GM12878 (cell line): ENCODE measurements at regions not wholly inside any gene's neighbourhood (a gene's known extent, or its start where the extent isn't known, plus 50 kb on each side); places are given as distances from the start of the nearest gene placed in this dataset.

ENCODE experiments used
- ATAC-seq: fragments of 200-7000 bp; cut with Tn5 transposase; 3 replicates; pipeline ENCODE4 v1.9.1; 2020; ENCODE audit warnings: mild to moderate bottlenecking, moderate library complexity
- BruUV-seq: library from RNA; stranded (reverse); fragments of 400-500 nt; replicated peaks from 2 replicates; lab custom pipeline; 2021; lab: Mats Ljungman, UMichigan
- CTCF ChIA-PET: fragments of 300-600 bp; sonication (Branson Sonifier 250); formaldehyde crosslinking; extraction: SDS; loops from one replicate; lab custom pipeline; 2021; ENCODE audit warnings: inconsistent platforms; lab: Yijun Ruan, JAX
- POLR2A ChIA-PET: fragments of 350-600 bp; formaldehyde crosslinking; extraction: SDS; loops from one replicate; lab custom pipeline; 2021; ENCODE audit warnings: inconsistent platforms; lab: Charles Lee
- RAD21 ChIA-PET: fragments of 300-600 bp; sonication (Branson Sonifier 250); formaldehyde crosslinking; loops from one replicate; lab custom pipeline; 2023; ENCODE audit warnings: antibody characterized with exemption; ENCODE audit not compliant: unreplicated experiment; lab: Charles Lee
- SMC1A ChIA-PET: fragments of 300-600 bp; sonication (Branson Sonifier 250); formaldehyde crosslinking; loops from one replicate; lab custom pipeline; 2023; ENCODE audit not compliant: unreplicated experiment, uncharacterized antibody; lab: Charles Lee
- DNase-seq: peaks from one replicate; pipeline ENCODE4 v3.0.0-alpha.2; 2011; ENCODE audit warnings: low read depth, low spot score
- FAIRE-seq: peaks from 3 replicates; lab custom pipeline; 2011; peaks lifted over from hg19 to GRCh38; lab: Jason Lieb, UNC
- H2AFZ ChIP-seq: 2 replicates; pipeline ENCODE4 v1.6.0; 2011; ENCODE audit warnings: low read depth, low read length, control low read depth; ENCODE audit not compliant: control insufficient read depth
- H3K27ac ChIP-seq: 2 replicates; pipeline ENCODE4 v1.5.1; 2011; ENCODE audit warnings: control low read depth; ENCODE audit not compliant: control insufficient read depth, insufficient read depth
- H3K27me3 ChIP-seq, 2 experiments: replicated peaks in 1 of 2; 2 replicates each; pipeline versions ENCODE4 v1.6.0 to v1.6.1; 2011; ENCODE audit warnings: low read length in 1 of 2; ENCODE audit not compliant: control insufficient read depth in 2 of 2, insufficient read depth in 2 of 2
- H3K36me3 ChIP-seq, 2 experiments: 2 replicates each; pipeline ENCODE4 v1.5.1; 2011; ENCODE audit warnings: low read length in 1 of 2; ENCODE audit not compliant: control insufficient read depth in 2 of 2, insufficient read depth in 2 of 2
- H3K4me1 ChIP-seq: 2 replicates; pipeline ENCODE4 v1.6.1; 2011; ENCODE audit warnings: mild to moderate bottlenecking, low read length, moderate library complexity, mixed read lengths; ENCODE audit not compliant: control insufficient read depth, insufficient read depth
- H3K4me2 ChIP-seq: 2 replicates; pipeline ENCODE4 v1.6.0; 2011; ENCODE audit warnings: control low read depth; ENCODE audit not compliant: control insufficient read depth, insufficient read depth
- H3K4me3 ChIP-seq: fragments of 200-600 bp; sonication (generic); 2 replicates; pipeline ENCODE4 v1.5.1; 2016
- H3K79me2 ChIP-seq: 2 replicates; pipeline ENCODE4 v1.6.0; 2011; ENCODE audit warnings: low read length; ENCODE audit not compliant: control insufficient read depth, insufficient read depth
- H3K9ac ChIP-seq: 2 replicates; pipeline ENCODE4 v1.8.0; 2011; ENCODE audit warnings: low read length, control low read depth, mixed read lengths; ENCODE audit not compliant: control insufficient read depth, insufficient read depth
- H3K9me3 ChIP-seq: replicated peaks from 3 replicates; pipeline ENCODE4 v1.5.1; 2011; ENCODE audit warnings: mild to moderate bottlenecking, low read length; ENCODE audit not compliant: control insufficient read depth, insufficient read depth
- H4K20me1 ChIP-seq: 2 replicates; pipeline ENCODE4 v1.6.0; 2011; ENCODE audit not compliant: control insufficient read depth, insufficient read depth
- EGR1 ChIP-seq, 2 experiments: IDR thresholded peaks; 1 replicate in 1 of 2; 2 replicates in 1 of 2; pipeline ENCODE4 v1.6.1; 2011 to 2012; ENCODE audit warnings: low read depth in 2 of 2, low read length in 2 of 2, borderline replicate concordance in 1 of 2, mild to moderate bottlenecking in 1 of 2, moderate library complexity in 1 of 2
- GATAD2B ChIP-seq: fragments of 450-650 bp; conservative IDR thresholded peaks from 2 replicates; pipeline ENCODE4 v1.6.1; 2017; ENCODE audit warnings: low read depth, mild to moderate bottlenecking, moderate library complexity
- IRF3 ChIP-seq: fragments of 450-650 bp; IDR thresholded peaks from 2 replicates; pipeline ENCODE4 v1.6.1; 2014; ENCODE audit warnings: mild to moderate bottlenecking
- KDM1A ChIP-seq: fragments of 200-600 bp; sonication (generic); IDR thresholded peaks from 2 replicates; pipeline ENCODE4 v1.6.1; 2016; ENCODE audit warnings: borderline replicate concordance
- MEF2B ChIP-seq: fragments of 450-650 bp; IDR thresholded peaks from 2 replicates; pipeline ENCODE4 v1.6.1; 2018; ENCODE audit warnings: mild to moderate bottlenecking, moderate library complexity; ENCODE audit not compliant: partially characterized antibody, poor library complexity, severe bottlenecking
- MTA3 ChIP-seq: IDR thresholded peaks from 2 replicates; pipeline ENCODE4 v1.6.1; 2012; ENCODE audit warnings: low read length, inconsistent platforms, borderline replicate concordance
- MYB ChIP-seq: fragments of 150-350 bp; IDR thresholded peaks from 2 replicates; pipeline ENCODE4 v1.6.1; 2014; ENCODE audit warnings: mild to moderate bottlenecking, low read depth, low read length, borderline replicate concordance
- MYC ChIP-seq: IDR thresholded peaks from 2 replicates; pipeline ENCODE4 v1.6.1; 2011; ENCODE audit warnings: mild to moderate bottlenecking, low read length, moderate library complexity, inconsistent platforms; ENCODE audit not compliant: insufficient read depth, insufficient replicate concordance, insufficient read length, severe bottlenecking
- NR2C1 ChIP-seq: fragments of 450-650 bp; IDR thresholded peaks from 2 replicates; pipeline ENCODE4 v1.6.1; 2017; ENCODE audit warnings: antibody characterized with exemption, mild to moderate bottlenecking, moderate library complexity
- SKIL ChIP-seq: fragments of 450-650 bp; IDR thresholded peaks from 2 replicates; pipeline ENCODE4 v1.6.1; 2017; ENCODE audit warnings: mild to moderate bottlenecking, low read depth, inconsistent platforms; ENCODE audit not compliant: poor library complexity, severe bottlenecking
- STAT3 ChIP-seq: IDR thresholded peaks from 2 replicates; pipeline ENCODE4 v1.6.1; 2011; ENCODE audit warnings: low read depth, low read length, improper control_type of control experiment
- YY1 ChIP-seq: IDR thresholded peaks from 2 replicates; pipeline ENCODE4 v1.6.1; 2011; ENCODE audit warnings: low read depth, mild to moderate bottlenecking, low read length
- ZNF207 ChIP-seq: fragments of 450-650 bp; IDR thresholded peaks from 2 replicates; pipeline ENCODE4 v1.6.1; 2014; ENCODE audit warnings: antibody characterized with exemption, mild to moderate bottlenecking, borderline replicate concordance
- ZZZ3 ChIP-seq: IDR thresholded peaks from 2 replicates; pipeline ENCODE4 v1.6.1; 2011; ENCODE audit warnings: low read depth; ENCODE audit not compliant: control insufficient read depth, insufficient read length
- WGBS: methylation state at CpG from one replicate; pipeline ENCODE4 v1.1.6; 2016; ENCODE audit warnings: low lambda C conversion rate; ENCODE audit not compliant: insufficient replicate concordance, insufficient coverage; ENCODE audit errors: missing lambda C conversion rate; 5-methylcytosine and 5-hydroxymethylcytosine counted together
- in situ Hi-C: fragments of 300-500 bp; cut with MboI; formaldehyde crosslinking; loops from 9 replicates; pipeline ENCODE4 v1.14.3; 2018; ENCODE audit warnings: mixed read lengths
- intact Hi-C: fragments of 100-400 bp; cut with micrococcal nuclease; formaldehyde crosslinking; loops from one replicate; pipeline ENCODE4 v1.14.2; 2022; ENCODE audit not compliant: unreplicated experiment

GRCh38 chr2:9714630-9715214 is 83.9 kb upstream of the YWHAQ start:
- DNase-seq: no peak
- SMC1A ChIA-PET: interaction anchor here (1.2 kb wide), 1 partner anchor 119 kb away, joined by 3 read pairs; no protein-coding TSS in a partner anchor
- no peak overlapping the region for H3K9ac ChIP-seq
- WGBS: 75% methylated on average over 14 of the region's 14 CpGs
- TF ChIP-seq KDM1A (no peak), EGR1 (IDR thresholded peaks at IDR 0.05; ENCODE audit: borderline replicate concordance in 1 of 2, low read depth in 2 of 2, low read length in 2 of 2) (no peak)
- no TSS peak for BruUV-seq
- H3K79me2 ChIP-seq: no peaks in the 10 kb centered on the region
- no peak overlapping the region for H3K27ac ChIP-seq
- peaks cover 13% of the 10 kb centered on the region for H3K4me1 ChIP-seq
- POLR2A ChIA-PET: no interaction called here
- H2AFZ ChIP-seq: no peak overlapping the region
- intact Hi-C loops: no loop called here
- H3K27me3 ChIP-seq: no peaks in the 10 kb centered on the region
- in situ Hi-C loops: no loop called here
- no peak for ATAC-seq
- H4K20me1 ChIP-seq: no peaks in the 10 kb centered on the region
- RAD21 ChIA-PET: interaction anchor here (1.4 kb wide), 1 partner anchor 54 kb away, joined by 3 read pairs; no protein-coding TSS in a partner anchor
- no peak overlapping the region for H3K4me2 ChIP-seq
- no peak for FAIRE-seq
- CTCF ChIA-PET: interaction anchor here (0.8 kb wide), 1 partner anchor 273 kb away, joined by 5 read pairs; no protein-coding TSS in a partner anchor
- H3K9me3 ChIP-seq: no peaks in the 10 kb centered on the region; the same call in 2 of the 3 replicates
- no peaks in the 10 kb centered on the region for H3K36me3 ChIP-seq
- H3K4me3 ChIP-seq: no peak overlapping the region

GRCh38 chr2:9715238-9715637 is 84.4 kb upstream of the YWHAQ start:
- intact Hi-C loops: no loop called here
- no peaks in the 10 kb centered on the region for H3K36me3 ChIP-seq
- no peak overlapping the region for H3K27ac ChIP-seq
- ChIA-PET RAD21 (interaction anchor here (1.4 kb wide), 1 partner anchor 54 kb away, joined by 3 read pairs; no protein-coding TSS in a partner anchor), SMC1A (interaction anchor here (1.2 kb wide), 1 partner anchor 119 kb away, joined by 3 read pairs; no protein-coding TSS in a partner anchor)
- WGBS: 42% methylated on average over 6 of the region's 6 CpGs
- no peaks in the 10 kb centered on the region for H3K9me3 ChIP-seq
- no peak overlapping the region for H3K4me2 ChIP-seq
- H3K79me2 ChIP-seq: no peaks in the 10 kb centered on the region
- H3K4me1 ChIP-seq: peaks cover 9% of the 10 kb centered on the region
- ATAC-seq: no peak
- no peak overlapping the region for H3K9ac ChIP-seq
- no peak overlapping the region for H3K4me3 ChIP-seq
- no peak for DNase-seq
- no peak for TF ChIP-seq IRF3
- TF ChIP-seq YY1: no peak
- TF ChIP-seq NR2C1: no peak
- TF ChIP-seq ZZZ3: no peak
- no peak for TF ChIP-seq STAT3
- TF ChIP-seq SKIL: no peak
- TF ChIP-seq MYC: no peak
- TF ChIP-seq ZNF207: no peak
- no peak for TF ChIP-seq GATAD2B
- no peak for TF ChIP-seq MTA3
- TF ChIP-seq MEF2B: no peak
- no peak for TF ChIP-seq MYB
- TF ChIP-seq, all 136 proteins: peak for 0
- ChIA-PET POLR2A (no interaction called here), CTCF (no interaction called here)
- Histone ChIP-seq H3K27me3 (no peaks in the 10 kb centered on the region), H2AFZ (no peak overlapping the region), H4K20me1 (no peaks in the 10 kb centered on the region)
- in situ Hi-C loops: no loop called here
- no TSS peak for BruUV-seq
- FAIRE-seq: no peak
